MM.1S (cell line): ENCODE measurements at regions not wholly inside any gene's neighbourhood (a gene's known extent, or its start where the extent isn't known, plus 50 kb on each side); places are given as distances from the start of the nearest gene placed in this dataset.

ENCODE experiments used
- DNase-seq: peaks from one replicate; pipeline ENCODE4 v3.0.0-alpha.2; 2015
- H2AFZ ChIP-seq: fragments of 300-600 bp; sonication (generic); 2 replicates; pipeline ENCODE4 v1.6.0; 2016; ENCODE audit warnings: antibody characterized with exemption, low read length
- H3F3A ChIP-seq: fragments of 300-600 bp; sonication (generic); 2 replicates; pipeline ENCODE4 v1.6.1; 2016; ENCODE audit warnings: mild to moderate bottlenecking, antibody characterized with exemption, low read length, moderate library complexity, mixed read lengths; ENCODE audit not compliant: insufficient read depth
- H3K27ac ChIP-seq: fragments of 300-600 bp; sonication (generic); 2 replicates; pipeline ENCODE4 v1.5.1; 2016; ENCODE audit warnings: mild to moderate bottlenecking, low read length
- H3K27me3 ChIP-seq: fragments of 300-600 bp; sonication (generic); replicated peaks from 2 replicates; pipeline ENCODE4 v1.6.0; 2016; ENCODE audit warnings: low read length; ENCODE audit not compliant: insufficient read depth
- H3K36me3 ChIP-seq: fragments of 300-600 bp; sonication (generic); replicated peaks from 2 replicates; pipeline ENCODE4 v1.6.1; 2016; ENCODE audit warnings: mild to moderate bottlenecking, low read length, mixed read lengths; ENCODE audit not compliant: insufficient read depth
- H3K4me1 ChIP-seq: fragments of 300-600 bp; sonication (generic); 2 replicates; pipeline ENCODE4 v1.6.1; 2016; ENCODE audit warnings: low read length, mixed read lengths
- H3K4me2 ChIP-seq: fragments of 300-600 bp; sonication (generic); 2 replicates; pipeline ENCODE4 v1.6.0; 2016; ENCODE audit warnings: low read depth, low read length
- H3K4me3 ChIP-seq: fragments of 300-600 bp; sonication (generic); 2 replicates; pipeline ENCODE4 v1.5.1; 2016; ENCODE audit warnings: low read length, mixed read lengths
- H3K79me2 ChIP-seq: fragments of 300-600 bp; sonication (generic); 2 replicates; pipeline ENCODE4 v1.6.1; 2016; ENCODE audit warnings: mixed run types, low read length, mixed read lengths
- H3K9ac ChIP-seq: fragments of 300-600 bp; sonication (generic); 2 replicates; pipeline ENCODE4 v1.6.1; 2016; ENCODE audit warnings: low read length, mixed read lengths
- H3K9me2 ChIP-seq: fragments of 300-600 bp; sonication (generic); replicated peaks from 2 replicates; pipeline ENCODE4 v1.6.1; 2016; ENCODE audit warnings: mild to moderate bottlenecking, low read length, mixed read lengths; ENCODE audit not compliant: insufficient read depth
- H3K9me3 ChIP-seq: fragments of 300-600 bp; sonication (generic); replicated peaks from 2 replicates; pipeline ENCODE4 v1.6.1; 2016; ENCODE audit warnings: mild to moderate bottlenecking, low read length, mixed read lengths; ENCODE audit not compliant: insufficient read depth
- H4K20me1 ChIP-seq: fragments of 300-600 bp; sonication (generic); 2 replicates; pipeline ENCODE4 v1.6.1; 2016; ENCODE audit warnings: mild to moderate bottlenecking, low read length, moderate library complexity, mixed read lengths; ENCODE audit not compliant: insufficient read depth
- EZH2 ChIP-seq: fragments of 300-600 bp; sonication (generic); optimal IDR thresholded peaks from 2 replicates; pipeline ENCODE3; 2017; ENCODE audit warnings: low read depth, mild to moderate bottlenecking, antibody characterized with exemption, low read length, mixed read lengths
- EZH2phosphoT487 ChIP-seq: fragments of 300-600 bp; sonication (generic); IDR thresholded peaks from 2 replicates; pipeline ENCODE4 v1.6.1; 2018; ENCODE audit warnings: antibody characterized with exemption, low read length
- TF ChIP-seq, protein P1 (sequence below): fragments of 300-600 bp; sonication (generic); IDR thresholded peaks from 2 replicates; pipeline ENCODE4 v1.5.1; 2016; ENCODE audit warnings: antibody characterized with exemption, low read length, mixed read lengths

- Histone ChIP-seq H4K20me1 (no peaks in the 10 kb centered on the region), H3K79me2 (no peaks in the 10 kb centered on the region)
- no peak for TF ChIP-seq EZH2phosphoT487
- TF ChIP-seq, protein P1, sequence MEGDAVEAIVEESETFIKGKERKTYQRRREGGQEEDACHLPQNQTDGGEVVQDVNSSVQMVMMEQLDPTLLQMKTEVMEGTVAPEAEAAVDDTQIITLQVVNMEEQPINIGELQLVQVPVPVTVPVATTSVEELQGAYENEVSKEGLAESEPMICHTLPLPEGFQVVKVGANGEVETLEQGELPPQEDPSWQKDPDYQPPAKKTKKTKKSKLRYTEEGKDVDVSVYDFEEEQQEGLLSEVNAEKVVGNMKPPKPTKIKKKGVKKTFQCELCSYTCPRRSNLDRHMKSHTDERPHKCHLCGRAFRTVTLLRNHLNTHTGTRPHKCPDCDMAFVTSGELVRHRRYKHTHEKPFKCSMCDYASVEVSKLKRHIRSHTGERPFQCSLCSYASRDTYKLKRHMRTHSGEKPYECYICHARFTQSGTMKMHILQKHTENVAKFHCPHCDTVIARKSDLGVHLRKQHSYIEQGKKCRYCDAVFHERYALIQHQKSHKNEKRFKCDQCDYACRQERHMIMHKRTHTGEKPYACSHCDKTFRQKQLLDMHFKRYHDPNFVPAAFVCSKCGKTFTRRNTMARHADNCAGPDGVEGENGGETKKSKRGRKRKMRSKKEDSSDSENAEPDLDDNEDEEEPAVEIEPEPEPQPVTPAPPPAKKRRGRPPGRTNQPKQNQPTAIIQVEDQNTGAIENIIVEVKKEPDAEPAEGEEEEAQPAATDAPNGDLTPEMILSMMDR = no peak
- no peak for TF ChIP-seq EZH2
Measured at GRCh38 chr1:30335389-30335996, 387.9 kb downstream of the MATN1 start.

GRCh38 chr1:30334767-30335166 lies 388.6 kb downstream of the MATN1 start:
- Histone ChIP-seq H3K9me2 (no peaks in the 10 kb centered on the region), H3K36me3 (no peaks in the 10 kb centered on the region)
- no peak for TF ChIP-seq EZH2
- TF ChIP-seq EZH2phosphoT487 = no peak
- TF ChIP-seq, protein P1 = no peak

More at GRCh38 chr1:30335389-30335996, 387.9 kb downstream of the MATN1 start:
- H3F3A ChIP-seq = no peaks in the 10 kb centered on the region
- H3K4me3 ChIP-seq = no peak overlapping the region
- no peak for DNase-seq
- no peak overlapping the region for H2AFZ ChIP-seq
- H3K27me3 ChIP-seq = peaks cover 60% of the 10 kb centered on the region
- H3K4me1 ChIP-seq = no peaks in the 10 kb centered on the region
- H3K9me2 ChIP-seq = no peaks in the 10 kb centered on the region
- no peaks in the 10 kb centered on the region for H3K36me3 ChIP-seq
- H3K9ac ChIP-seq = no peak overlapping the region
- no peak overlapping the region for H3K27ac ChIP-seq
- no peaks in the 10 kb centered on the region for H3K9me3 ChIP-seq
- H3K4me2 ChIP-seq = no peak overlapping the region

DNA sequence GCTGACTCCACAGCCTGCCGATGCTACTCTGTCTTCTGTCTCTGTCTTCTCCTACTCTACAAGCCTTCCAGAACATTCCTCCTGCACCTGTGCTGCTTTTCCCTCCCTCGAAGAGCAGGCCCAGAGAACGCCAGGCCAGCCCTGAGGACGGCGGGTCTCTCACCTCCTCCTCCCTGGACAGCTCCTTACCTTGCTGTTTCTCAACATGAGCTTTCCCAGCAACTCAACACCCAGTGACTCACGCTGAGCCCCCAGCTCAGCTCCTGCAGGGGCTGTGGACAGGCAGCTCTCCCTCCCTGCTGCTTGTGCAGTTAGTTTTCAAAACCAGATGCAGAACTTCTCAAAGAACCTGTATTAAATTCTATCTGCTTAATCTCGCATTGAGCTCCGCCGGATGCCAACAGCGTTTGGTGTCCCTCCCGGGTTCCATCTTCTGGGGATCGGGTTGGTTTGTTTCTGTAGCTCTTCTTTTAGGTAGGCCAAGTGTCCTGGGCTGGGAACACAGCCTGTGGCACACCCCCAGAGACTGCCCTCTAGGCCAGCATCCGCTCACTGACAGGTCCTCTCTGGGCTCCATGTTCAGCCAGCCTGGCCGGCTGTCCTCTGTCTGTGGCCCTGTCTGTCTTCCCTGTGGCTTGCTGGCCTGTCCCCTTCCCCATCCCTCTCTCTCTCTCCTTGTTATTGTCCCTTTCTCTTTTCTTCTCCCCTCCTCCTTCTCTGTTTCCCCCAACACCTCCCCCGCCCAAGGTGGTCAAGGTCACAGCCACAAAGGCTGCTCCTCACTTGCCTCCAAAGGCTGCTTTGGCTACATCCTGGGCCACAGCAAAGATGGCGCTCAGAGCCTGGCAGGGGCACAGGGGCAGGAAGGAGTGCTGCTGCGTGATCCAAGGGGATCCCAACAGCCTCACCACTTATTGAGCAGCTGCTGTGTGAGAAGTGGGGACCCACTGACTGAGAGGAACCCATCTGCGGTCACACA lies 391.0 kb downstream of the MATN1 start:
- Histone ChIP-seq H3F3A (no peaks in the 10 kb centered on the region), H3K4me2 (no peak overlapping the region), H3K79me2 (no peaks in the 10 kb centered on the region), H3K9me3 (no peaks in the 10 kb centered on the region), H4K20me1 (no peaks in the 10 kb centered on the region), H3K27ac (no peak overlapping the region), H3K4me3 (no peak overlapping the region), H3K9me2 (no peaks in the 10 kb centered on the region), H3K4me1 (no peaks in the 10 kb centered on the region), H2AFZ (no peak overlapping the region), H3K36me3 (no peaks in the 10 kb centered on the region), H3K27me3 (peaks cover 79% of the 10 kb centered on the region), H3K9ac (no peak overlapping the region)
- no peak for TF ChIP-seq EZH2
- TF ChIP-seq EZH2phosphoT487 = no peak
- TF ChIP-seq, protein P1 = no peak
- no peak for DNase-seq

More at GRCh38 chr1:30334767-30335166, 388.6 kb downstream of the MATN1 start:
- Histone ChIP-seq H3K4me3 (no peak overlapping the region), H3K27me3 (peaks cover 60% of the 10 kb centered on the region), H3K27ac (no peak overlapping the region), H3K4me1 (no peaks in the 10 kb centered on the region), H3K79me2 (no peaks in the 10 kb centered on the region), H4K20me1 (no peaks in the 10 kb centered on the region), H3K4me2 (no peak overlapping the region), H3K9ac (no peak overlapping the region), H3F3A (no peaks in the 10 kb centered on the region), H2AFZ (no peak overlapping the region), H3K9me3 (no peaks in the 10 kb centered on the region)
- DNase-seq = no peak
